ENCODE measurements at regions not wholly inside any gene's neighbourhood (a gene's known extent, or its start where the extent isn't known, plus 50 kb on each side); places are given as distances from the start of the nearest gene placed in this dataset.

DNA sequence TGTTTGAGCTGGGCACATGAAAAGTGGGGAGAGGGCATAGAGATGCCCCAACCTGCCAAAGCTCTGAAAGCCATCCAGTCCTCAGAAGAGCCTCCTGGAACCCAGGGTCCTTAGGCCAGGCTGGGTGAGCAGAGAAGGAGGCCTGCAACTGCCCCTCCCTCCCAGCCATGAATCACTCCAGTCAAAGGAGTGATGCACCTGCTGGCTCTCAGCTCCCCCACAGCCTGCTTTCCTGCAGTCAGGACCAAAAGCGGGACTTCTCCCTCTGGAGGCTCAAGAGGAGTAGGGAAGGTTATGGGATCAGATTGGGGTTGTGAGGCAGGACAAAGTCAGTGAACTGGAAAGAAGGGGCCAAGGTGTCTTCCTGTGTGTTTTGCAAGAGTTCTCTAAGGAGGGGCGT, 145.6 kb downstream of the TMEM132E start:
- TF ChIP-seq, protein P1, sequence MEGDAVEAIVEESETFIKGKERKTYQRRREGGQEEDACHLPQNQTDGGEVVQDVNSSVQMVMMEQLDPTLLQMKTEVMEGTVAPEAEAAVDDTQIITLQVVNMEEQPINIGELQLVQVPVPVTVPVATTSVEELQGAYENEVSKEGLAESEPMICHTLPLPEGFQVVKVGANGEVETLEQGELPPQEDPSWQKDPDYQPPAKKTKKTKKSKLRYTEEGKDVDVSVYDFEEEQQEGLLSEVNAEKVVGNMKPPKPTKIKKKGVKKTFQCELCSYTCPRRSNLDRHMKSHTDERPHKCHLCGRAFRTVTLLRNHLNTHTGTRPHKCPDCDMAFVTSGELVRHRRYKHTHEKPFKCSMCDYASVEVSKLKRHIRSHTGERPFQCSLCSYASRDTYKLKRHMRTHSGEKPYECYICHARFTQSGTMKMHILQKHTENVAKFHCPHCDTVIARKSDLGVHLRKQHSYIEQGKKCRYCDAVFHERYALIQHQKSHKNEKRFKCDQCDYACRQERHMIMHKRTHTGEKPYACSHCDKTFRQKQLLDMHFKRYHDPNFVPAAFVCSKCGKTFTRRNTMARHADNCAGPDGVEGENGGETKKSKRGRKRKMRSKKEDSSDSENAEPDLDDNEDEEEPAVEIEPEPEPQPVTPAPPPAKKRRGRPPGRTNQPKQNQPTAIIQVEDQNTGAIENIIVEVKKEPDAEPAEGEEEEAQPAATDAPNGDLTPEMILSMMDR (conservative IDR thresholded peaks at IDR 0.05 in 1 of 2, IDR thresholded peaks at IDR 0.05 in 1 of 2; ENCODE audit: low read depth in 1 of 2, low read length in 2 of 2) = no peak
- no peak for TF ChIP-seq EZH2 (IDR thresholded peaks at IDR 0.05; ENCODE audit: low read length, missing control alignments)

Measured in fibroblast of lung (primary cell).